ENCODE measurements at regions not wholly inside any gene's neighbourhood (a gene's known extent, or its start where the extent isn't known, plus 50 kb on each side); places are given as distances from the start of the nearest gene placed in this dataset.

DNA sequence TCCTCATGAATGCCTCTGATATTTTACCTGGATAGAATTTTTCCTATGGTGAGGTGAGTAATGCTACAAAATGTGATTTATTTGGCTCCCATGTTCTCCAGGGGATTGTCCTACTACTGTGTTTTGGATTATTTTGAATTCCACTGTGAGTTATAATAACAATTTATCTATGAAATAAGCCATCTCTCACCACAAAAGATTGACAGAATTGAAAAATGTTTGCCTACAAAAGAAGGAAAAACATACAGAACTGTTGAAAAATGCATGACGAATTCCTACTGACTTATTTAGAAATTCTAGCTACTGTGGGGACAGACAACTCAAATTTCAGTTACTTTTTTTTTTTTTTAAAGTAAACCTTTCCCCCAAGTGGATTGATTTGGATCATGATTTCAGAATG, 463.7 kb upstream of the GRIN3A start:
- TF ChIP-seq EZH2 (IDR thresholded peaks at IDR 0.05; ENCODE audit: borderline replicate concordance, low read depth, low read length, poor library complexity, severe bottlenecking) = no peak
- TF ChIP-seq, protein P1, sequence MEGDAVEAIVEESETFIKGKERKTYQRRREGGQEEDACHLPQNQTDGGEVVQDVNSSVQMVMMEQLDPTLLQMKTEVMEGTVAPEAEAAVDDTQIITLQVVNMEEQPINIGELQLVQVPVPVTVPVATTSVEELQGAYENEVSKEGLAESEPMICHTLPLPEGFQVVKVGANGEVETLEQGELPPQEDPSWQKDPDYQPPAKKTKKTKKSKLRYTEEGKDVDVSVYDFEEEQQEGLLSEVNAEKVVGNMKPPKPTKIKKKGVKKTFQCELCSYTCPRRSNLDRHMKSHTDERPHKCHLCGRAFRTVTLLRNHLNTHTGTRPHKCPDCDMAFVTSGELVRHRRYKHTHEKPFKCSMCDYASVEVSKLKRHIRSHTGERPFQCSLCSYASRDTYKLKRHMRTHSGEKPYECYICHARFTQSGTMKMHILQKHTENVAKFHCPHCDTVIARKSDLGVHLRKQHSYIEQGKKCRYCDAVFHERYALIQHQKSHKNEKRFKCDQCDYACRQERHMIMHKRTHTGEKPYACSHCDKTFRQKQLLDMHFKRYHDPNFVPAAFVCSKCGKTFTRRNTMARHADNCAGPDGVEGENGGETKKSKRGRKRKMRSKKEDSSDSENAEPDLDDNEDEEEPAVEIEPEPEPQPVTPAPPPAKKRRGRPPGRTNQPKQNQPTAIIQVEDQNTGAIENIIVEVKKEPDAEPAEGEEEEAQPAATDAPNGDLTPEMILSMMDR (conservative IDR thresholded peaks at IDR 0.05; ENCODE audit: low read depth, low read length) = no peak
